RPMI8226 (cell line): ENCODE measurements at regions not wholly inside any gene's neighbourhood (a gene's known extent, or its start where the extent isn't known, plus 50 kb on each side); places are given as distances from the start of the nearest gene placed in this dataset.
A peak's percentile ranks its signal among the peaks of the same experiment; 100 is the strongest.
"Not testable (repeated sequence)": the region's sequence is repeated elsewhere in the genome, so short reads cannot be mapped to it uniquely, and the experiment has no call there.

ENCODE experiments used
- DNase-seq: peaks from one replicate; pipeline ENCODE4 v3.0.0-alpha.2; 2015

- DNase-seq = no peak
Measured at GRCh38 chr5:124206540-124206939, 539.9 kb downstream of the ZNF608 start.

DNA sequence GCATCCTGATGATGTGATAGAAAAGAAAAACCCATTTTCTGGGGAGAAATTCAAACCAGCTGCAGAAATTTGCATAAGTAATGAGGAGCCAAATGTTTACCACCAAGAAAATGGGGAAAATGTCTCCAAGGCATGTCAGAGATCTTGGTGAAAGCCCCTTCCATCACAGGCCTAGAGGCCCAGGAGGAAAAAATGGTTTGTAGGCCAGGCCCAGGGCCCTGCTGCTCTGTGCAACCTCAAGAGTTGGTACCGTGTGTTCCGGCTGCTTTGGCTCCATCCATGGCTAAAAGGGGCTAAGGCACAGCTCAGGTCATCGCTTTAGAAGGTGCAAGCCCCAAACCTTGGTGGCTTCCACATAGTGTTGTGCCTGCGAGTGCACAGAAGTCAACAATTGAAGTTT lies 543.1 kb downstream of the ZNF608 start:
- no peak for DNase-seq

DNA sequence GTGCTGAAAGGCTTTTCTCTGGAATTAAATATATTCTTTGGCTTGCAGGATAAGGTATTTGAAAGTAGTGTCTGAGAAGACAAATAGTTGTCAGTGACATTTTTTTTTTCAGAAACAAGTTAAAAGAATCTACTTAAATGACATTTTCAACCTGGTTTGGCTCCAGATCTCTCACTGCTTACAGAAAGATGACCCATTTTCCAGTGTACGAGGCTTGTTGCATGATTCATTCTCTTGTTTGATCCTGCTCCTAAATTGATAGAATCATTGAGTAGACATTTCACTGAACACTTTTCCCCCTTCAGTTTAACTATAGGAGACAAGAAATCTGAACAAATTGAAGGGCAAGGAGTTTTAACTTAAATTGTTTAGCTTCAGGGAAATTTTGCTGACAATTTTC lies 546.1 kb downstream of the ZNF608 start:
- DNase-seq = no peak

- no peak for DNase-seq
Measured at GRCh38 chr5:124199893-124200292, 546.5 kb downstream of the ZNF608 start.

GRCh38 chr5:124195411-124195810 lies 551.0 kb downstream of the ZNF608 start:
- DNase-seq = no peak

DNA sequence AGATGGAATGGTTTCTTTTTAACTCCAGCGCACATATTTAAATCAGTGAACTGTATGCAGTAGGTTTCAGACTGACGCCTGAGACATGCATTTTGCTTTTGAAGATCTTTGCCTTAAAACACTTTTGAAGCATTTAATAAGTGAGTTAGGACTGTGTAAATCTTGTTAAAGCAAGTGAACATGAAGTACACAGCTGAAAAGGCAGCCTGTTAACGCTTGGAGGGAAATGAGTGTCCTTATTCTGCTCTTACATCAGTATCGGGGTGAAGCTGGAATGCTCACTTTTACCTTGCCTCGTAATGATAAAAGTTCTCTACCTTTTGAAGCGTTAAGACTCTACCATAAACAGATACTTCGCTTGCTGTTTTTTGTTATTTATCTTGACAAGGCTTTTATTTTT lies 552.2 kb downstream of the ZNF608 start:
- no peak for DNase-seq

DNA sequence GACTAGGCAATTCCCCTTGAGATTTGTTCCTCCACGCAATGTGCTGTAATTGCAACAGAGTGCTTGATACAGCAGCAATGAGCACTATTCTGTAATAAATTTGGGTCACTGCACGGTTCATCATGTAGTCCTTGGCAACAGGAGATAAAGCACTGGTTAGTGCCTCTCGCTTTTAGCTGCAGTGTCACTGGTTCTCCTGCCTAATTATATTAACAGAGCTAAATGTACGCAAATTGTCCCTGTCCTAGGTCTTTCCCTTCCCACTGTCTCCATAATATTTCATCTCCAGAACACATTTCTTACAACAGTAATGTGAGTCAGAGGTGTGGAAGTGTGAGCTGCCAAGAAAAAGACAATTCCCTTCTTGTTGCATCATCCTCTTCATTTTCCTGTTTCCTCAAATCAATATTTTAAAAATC lies 553.1 kb downstream of the ZNF608 start:
- DNase-seq = no peak

- no peak for DNase-seq
Measured at GRCh38 chr5:124192716-124193115, 553.7 kb downstream of the ZNF608 start.

DNA sequence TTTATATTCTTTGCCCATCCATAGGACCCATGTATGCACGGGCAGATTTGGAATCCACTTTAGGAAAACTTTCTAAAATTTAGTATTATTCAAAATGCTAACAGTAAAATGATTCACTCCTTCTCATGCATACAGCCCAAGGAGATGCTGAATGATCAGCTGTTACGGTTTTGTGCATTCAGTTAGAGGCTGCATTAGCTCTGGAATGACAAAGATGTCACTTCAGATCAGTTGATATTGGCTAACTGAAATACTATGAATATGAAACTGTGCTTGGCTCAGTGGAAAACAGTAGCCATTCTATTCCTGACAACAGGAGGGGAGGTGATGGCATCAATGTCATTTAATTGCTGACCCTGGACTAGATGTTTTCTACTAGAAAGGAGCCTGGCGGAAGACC lies 560.7 kb downstream of the ZNF608 start:
- DNase-seq = no peak

DNA sequence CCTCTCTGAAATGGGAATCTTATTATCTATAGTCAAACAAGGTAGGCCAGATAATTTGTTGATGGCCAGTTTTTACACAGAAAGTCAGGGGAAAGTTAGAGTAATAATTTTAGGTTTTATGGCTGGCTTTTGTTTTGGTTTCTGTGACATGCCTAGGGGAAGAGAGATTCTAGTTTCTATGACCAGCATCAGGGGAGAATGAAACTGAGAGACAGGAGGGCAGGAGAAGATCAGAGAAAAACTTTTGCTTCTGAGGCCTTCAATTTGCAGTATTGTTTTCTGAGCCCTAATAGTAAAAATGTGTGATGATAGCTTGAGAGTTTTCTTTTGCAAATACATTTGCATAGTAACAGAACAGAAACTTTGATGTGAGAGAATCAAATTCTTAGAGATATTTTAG lies 564.3 kb downstream of the ZNF608 start:
- DNase-seq = no peak

DNA sequence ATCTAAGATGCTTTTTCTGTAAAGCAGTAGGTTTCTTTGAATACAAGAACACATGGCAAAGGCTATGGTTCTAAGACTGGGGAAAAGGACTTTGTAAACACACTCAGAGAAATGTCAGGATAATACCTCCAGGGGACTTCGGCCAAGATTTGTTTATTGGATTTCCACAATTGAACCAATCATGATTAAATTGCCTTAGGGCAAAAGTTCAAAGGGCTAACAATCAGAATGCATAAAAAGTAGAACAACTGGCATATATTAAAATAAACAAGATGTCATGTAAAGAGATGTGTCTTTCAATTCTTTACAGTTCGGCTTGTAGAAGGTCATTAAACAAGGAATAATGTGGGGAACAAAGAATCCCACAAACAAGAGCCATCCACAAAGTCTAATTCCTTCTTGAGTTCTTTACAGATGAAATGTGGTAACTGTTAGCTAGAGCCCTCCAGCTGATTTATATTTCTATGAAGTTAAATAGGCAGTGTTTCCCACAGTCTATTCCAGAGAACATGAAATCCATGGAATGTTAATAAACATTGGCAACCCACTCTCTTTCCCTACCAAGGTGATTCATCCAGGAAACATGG lies 565.5 kb downstream of the ZNF608 start:
- no peak for DNase-seq

GRCh38 chr5:124180299-124180874 lies 566.1 kb downstream of the ZNF608 start:
- no peak for DNase-seq

DNA sequence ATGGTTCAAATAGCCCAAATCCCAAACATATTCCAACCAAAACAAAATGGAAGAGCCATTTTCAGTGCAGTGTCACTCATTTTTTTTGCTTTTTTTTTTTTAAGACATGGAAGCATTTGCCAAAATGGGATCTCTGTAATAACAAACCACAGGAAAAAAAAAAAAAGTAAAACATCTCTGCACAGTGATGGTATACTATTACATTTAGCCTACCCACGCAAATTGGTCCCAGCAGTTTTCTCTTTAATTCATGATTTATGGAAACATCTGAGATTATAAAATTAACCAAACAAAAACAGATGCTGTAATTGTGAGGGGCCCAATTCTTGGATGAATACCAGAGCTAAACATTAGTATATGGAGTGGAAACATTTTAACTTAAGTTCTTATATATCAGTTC lies 566.6 kb downstream of the ZNF608 start:
- DNase-seq = no peak

DNA sequence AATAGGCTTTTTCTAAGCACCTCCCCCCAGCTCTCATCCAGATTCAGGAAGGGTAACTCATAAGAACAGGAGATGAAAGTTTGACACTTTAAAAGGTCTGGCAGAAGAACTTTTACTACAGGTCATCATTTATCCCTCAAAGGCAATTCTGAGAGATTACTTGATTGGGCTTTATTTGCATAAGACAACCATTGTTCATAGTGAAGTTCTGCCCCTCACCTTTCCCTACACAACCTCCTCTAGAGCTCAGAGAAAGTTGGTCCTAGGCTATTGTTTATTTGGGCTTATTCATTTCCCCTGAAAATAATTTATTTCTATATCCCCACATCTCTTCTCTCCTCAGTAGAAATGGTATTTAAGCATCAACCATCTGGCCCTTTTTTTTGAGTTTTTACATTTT lies 568.4 kb downstream of the ZNF608 start:
- no peak for DNase-seq

GRCh38 chr5:124176692-124177091 lies 569.7 kb downstream of the ZNF608 start:
- no peak for DNase-seq

DNA sequence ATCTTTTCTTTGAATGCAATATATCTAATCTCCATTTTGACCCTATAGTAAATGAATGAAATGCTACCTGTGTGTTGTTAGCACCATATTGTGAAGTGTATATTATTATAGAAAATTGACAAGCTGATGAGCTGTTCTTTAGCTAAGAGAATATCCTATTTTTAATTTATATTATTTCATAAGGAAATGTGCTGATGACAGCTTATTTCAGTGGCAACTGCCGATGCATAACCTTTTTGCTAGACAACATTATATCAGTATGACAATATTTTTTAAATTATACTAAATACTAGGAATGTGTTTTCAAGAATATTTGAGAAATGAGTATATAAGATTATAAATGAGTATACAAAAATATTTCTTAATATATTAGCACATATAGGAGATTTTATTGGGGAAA lies 573.1 kb downstream of the ZNF608 start:
- no peak for DNase-seq

- no peak for DNase-seq
Measured at GRCh38 chr5:124172389-124173003, 573.9 kb downstream of the ZNF608 start.

GRCh38 chr5:124168093-124168492 lies 578.3 kb downstream of the ZNF608 start:
- not testable (repeated sequence) for DNase-seq

GRCh38 chr5:124162767-124163532 lies 583.5 kb downstream of the ZNF608 start:
- no peak for DNase-seq

DNA sequence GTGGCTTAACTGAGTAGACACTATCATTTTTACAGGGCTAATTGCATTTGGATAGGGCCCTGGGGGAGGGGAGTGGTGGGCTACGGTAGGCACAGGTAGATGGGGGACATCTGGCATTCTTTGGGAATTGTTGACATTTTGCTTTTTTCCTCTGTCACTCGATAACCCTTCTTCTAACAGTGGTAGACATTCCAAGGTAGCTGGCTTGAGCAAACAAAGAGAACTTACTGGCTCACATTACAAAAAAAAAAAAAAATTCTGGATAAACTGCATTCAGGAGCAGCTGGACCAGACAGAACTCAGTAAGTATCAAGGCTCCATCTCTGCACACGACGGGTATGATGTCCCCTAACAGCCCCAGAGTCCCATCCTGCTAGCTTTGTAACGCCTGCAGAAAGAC lies 585.2 kb downstream of the ZNF608 start:
- DNase-seq = no peak

- DNase-seq = no peak
Measured at GRCh38 chr5:124160265-124160664, 586.2 kb downstream of the ZNF608 start.

- peak; percentile 3 for DNase-seq
Measured at GRCh38 chr5:124157320-124157719, 589.1 kb downstream of the ZNF608 start.

DNA sequence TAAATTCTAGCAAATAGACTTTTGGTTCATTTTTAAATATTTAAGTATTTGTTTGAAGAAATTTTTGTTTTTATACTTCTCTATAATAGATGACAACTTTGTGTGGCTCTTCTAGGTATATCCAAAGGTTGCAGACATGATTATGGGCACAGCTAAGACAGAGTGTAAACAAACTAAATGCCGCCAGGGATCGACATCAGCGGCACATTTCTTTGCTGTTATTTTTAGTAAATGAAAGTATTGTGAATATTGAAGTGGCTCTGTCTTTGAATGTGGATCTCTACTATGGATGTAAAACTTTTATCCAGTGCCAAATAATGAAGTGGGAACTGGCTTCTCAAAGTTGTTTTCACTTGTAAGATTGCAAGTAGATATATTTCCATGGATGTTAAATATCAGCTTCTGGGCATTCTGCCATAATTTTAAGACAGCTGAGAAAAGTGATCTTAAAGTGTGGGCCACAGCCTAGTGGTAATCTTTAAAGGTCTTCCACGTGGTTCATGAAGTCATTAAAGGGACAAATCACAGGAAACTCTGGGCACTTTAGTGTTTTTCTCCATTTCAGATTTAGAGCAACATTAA lies 589.9 kb downstream of the ZNF608 start:
- DNase-seq = peak; percentile 2

DNA sequence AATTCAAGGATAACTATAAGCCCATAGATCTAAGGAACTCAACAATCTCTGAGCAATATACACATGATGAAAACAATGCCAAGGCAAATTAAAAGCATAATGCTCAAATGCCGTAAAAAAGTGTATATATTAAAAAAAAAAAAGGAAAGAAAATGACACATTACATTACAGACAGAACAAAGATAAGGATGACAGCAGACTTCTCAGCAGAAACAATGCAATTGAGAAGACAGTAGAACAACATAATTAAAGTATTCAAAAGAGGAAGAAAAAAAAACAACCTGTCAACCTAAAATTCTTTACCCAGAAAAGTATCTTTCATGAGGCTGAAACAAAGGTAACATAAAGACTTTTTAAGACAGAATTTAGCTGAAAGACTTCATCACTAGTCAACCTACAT lies 591.7 kb downstream of the ZNF608 start:
- DNase-seq = no peak
